AG09319 (cell line): ENCODE measurements at regions not wholly inside any gene's neighbourhood (a gene's known extent, or its start where the extent isn't known, plus 50 kb on each side); places are given as distances from the start of the nearest gene placed in this dataset.
A peak's percentile ranks its signal among the peaks of the same experiment; 100 is the strongest.

Experiments used
- DNase-seq: peaks from one replicate; pipeline ENCODE4 v3.0.0-alpha.2; 2010; ENCODE audit warnings: low read depth; ENCODE audit errors: extremely low read depth
- TF ChIP-seq, protein P1 (sequence below): IDR thresholded peaks from 2 replicates; pipeline ENCODE4 v1.5.1; 2011; ENCODE audit warnings: low read depth, mild to moderate bottlenecking, inconsistent platforms, low read length, moderate library complexity

DNA sequence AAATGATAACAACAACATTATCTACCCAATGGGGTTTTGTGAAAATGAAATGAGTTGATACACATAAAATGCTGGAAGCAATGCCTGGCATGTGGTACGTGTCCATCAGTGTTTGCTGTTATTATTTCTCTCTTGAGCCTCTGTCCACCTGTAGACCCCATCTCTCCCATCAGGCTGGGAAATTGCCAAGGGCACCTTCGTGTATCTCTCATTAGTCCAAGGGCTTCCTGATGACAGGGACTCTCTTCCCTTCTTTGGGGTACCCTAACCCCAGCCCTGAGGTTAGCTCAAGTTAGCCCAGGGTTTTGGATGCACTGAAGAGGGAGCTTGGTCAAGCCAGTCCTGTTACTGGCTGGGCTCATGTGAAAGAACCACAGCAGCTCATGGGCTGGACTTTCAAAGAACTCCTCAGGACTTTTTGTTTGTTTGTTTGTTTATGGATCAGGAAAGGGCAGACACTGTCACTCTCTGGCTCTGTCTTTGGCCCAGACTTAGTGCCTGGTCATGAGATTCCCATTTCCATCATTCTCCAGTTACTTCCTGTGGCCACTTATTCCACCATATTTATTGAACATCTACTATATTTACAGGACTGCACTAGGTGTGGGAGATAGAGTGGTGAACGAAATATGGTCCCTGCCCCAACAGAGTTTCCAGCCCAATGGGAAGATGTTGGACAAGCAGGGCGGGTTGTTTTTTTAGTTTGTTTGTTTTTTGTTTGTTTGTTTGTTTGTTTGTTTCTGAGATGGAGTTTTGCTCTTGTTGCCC is 57.4 kb downstream of the NAV1 start:
- no peak for DNase-seq
- TF ChIP-seq, protein P1, sequence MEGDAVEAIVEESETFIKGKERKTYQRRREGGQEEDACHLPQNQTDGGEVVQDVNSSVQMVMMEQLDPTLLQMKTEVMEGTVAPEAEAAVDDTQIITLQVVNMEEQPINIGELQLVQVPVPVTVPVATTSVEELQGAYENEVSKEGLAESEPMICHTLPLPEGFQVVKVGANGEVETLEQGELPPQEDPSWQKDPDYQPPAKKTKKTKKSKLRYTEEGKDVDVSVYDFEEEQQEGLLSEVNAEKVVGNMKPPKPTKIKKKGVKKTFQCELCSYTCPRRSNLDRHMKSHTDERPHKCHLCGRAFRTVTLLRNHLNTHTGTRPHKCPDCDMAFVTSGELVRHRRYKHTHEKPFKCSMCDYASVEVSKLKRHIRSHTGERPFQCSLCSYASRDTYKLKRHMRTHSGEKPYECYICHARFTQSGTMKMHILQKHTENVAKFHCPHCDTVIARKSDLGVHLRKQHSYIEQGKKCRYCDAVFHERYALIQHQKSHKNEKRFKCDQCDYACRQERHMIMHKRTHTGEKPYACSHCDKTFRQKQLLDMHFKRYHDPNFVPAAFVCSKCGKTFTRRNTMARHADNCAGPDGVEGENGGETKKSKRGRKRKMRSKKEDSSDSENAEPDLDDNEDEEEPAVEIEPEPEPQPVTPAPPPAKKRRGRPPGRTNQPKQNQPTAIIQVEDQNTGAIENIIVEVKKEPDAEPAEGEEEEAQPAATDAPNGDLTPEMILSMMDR, result no peak

DNA sequence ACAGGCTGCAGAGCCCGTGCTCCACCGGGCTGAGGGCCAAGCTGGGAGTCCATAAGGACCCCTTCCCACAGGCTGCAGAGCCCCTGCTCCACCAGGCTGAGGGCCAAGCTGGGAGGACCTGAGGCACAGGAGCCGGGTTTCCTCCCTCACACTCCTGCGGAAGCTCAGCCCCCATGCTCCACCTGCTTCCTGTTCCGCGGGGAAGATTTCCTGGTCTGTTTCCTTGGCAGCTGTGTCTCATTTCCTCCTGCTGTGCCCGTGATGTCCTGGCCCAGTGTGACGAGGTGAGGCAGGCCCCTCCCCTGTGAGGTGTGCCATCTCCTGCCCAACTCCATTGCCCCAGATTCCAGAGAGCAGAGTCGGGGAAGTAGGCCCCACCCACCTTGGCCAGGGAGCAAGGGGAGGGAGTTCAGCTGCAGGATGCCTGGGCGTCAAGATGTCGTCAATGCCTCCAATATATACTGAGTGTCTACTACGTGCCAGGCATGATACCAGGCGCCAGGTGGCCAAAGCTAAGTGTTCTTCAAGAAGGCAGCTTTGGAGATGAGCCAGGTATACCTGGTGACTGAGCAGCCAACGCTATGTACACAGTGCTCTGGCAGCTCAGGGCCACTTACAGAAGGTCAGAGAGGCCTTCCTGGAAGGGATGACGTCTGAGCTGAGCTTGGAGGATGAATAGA is 58.8 kb downstream of the NAV1 start:
- no peak for DNase-seq
- TF ChIP-seq, protein P1, result no peak

DNA sequence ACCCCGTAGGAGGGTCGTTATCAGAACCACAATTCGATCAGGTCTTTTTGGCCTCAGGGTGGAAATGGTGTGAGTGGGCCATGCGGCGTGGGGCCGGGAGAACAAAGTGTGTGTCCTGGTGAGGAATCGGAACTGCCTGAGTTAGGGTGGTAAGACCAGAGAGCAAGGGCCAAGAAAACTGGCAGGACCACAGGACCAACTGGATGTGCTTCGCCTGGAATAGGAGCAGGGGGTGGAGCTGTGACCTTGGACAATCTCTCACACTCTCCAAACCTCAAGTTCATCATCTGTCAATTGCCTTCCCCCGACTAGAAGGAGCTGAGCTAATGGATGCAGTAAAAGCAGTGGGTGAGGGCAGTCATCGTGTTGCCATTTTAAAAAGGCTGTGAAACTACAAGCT is 59.5 kb downstream of the NAV1 start:
- TF ChIP-seq, protein P1, result no peak
- DNase-seq, result no peak

DNA sequence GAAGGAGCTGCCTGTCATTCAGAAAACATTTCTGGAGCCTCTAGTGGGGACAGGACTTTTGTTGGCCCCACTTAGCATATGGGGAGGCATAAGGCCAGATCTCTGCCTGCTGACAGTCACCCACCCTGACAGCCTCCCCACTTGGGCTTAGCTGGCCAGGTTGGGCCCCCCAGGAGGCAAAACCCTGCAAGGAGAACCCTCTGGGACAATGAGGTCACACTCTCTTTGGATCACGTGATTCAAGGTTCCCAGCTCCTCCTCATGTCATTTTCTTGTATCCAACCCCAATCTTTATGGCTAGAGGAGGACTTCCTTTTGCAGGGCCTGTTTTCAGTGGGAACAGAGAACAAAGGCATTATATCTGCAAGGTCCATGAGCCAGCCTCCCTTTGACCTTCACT is 60.0 kb downstream of the NAV1 start:
- TF ChIP-seq, protein P1, result no peak
- no peak for DNase-seq

DNA sequence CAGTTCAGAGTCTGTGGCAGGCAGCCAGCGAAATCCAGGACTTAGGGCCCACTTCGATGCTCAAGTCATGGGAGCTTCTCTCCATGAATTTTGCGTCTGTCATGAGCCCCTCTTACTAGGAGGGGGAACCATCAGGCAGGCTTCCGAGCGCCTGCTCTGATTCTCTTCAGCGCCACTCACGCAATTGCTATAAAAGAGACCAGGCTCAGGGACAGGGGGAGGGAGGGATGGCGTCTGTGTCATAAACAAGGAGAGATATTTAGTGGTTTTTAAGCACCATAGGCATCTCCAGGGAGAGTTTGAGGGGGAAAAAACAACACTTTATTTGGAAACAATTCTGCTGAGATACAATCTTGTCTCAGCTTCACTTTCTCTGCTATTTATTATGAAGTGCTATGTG is 60.6 kb downstream of the NAV1 start:
- DNase-seq, result no peak
- TF ChIP-seq, protein P1, result no peak

DNA sequence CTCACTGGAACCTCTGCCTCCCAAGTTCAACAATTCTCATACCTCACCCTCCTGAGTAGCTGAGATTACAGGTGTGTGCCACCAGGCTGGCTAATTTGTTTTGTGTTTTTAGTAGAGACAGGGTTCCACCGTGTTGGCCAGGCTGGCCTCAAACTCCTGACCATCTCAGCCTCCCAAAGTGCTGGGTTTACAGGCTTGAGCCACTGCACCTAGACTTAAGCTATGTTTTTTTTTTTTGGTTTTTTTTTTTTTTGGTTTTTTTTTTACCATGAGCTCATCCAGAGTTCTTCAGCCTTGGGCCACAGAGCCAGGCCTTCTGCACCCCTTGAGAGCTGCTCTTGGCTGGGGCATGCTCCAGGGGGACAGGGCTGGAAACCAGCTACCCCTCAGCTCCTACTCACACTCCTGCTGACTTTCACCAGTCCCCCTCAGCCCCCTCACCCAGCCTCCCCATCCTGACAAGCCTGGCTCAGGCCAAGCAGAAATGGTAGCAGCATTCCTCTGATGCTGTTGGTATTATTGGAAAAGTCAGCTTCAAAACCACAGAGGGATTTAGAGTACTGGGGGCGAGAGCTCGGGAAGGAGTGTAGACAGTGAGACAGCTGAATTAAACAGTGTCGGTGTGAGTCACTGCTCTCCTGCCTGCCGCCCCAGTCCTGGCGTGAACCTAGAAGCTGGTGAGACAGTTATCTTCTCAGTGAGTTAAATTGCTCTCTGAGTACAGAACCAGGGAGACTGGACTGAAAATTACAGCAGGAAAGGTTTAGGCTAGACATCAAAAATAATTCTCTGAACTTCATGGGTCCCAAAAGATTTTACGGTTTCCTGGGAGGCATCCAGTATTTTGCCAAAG is 63.7 kb downstream of the NAV1 start:
- DNase-seq, result peak; percentile 42
- TF ChIP-seq, protein P1, result no peak
